ENCODE measurements at regions not wholly inside any gene's neighbourhood (a gene's known extent, or its start where the extent isn't known, plus 50 kb on each side); places are given as distances from the start of the nearest gene placed in this dataset.

GRCh38 chr1:106749491-106749890 is 307.0 kb upstream of the PRMT6 start:
- no peak for TF ChIP-seq CTCF (IDR thresholded peaks at IDR 0.05)
- TF ChIP-seq EZH2 (IDR thresholded peaks at IDR 0.05), result no peak
